Activated B cell treated with CpG ODN at 0.5 μM for 24 hours (primary cell): ENCODE measurements at regions not wholly inside any gene's neighbourhood (a gene's known extent, or its start where the extent isn't known, plus 50 kb on each side); places are given as distances from the start of the nearest gene placed in this dataset.

Source experiments
- ATAC-seq: fragments of 200-7000 bp; cut with Tn5 transposase; one replicate; pipeline ENCODE4 v1.10.0; 2021; ENCODE audit warnings: low read depth, mild to moderate bottlenecking, moderate library complexity
- CTCF ChIA-PET: fragments of 350-600 bp; sonication (Branson Sonifier 250); formaldehyde crosslinking; loops from one replicate; lab custom pipeline; 2021; ENCODE audit warnings: antibody characterized with exemption; lab: Charles Lee
- POLR2A ChIA-PET: fragments of 350-600 bp; sonication (Branson Sonifier 250); formaldehyde crosslinking; loops from one replicate; lab custom pipeline; 2021; ENCODE audit warnings: antibody characterized with exemption; lab: Charles Lee
- DNase-seq: peaks from one replicate; pipeline ENCODE4 v3.0.0; 2022
- H3K27ac Mint-ChIP-seq: one replicate; pipeline ENCODE4 v1.8.0; 2020; ENCODE audit warnings: mixed read lengths
- H3K27me3 Mint-ChIP-seq: one replicate; pipeline ENCODE4 v1.8.0; 2021; ENCODE audit warnings: mixed read lengths
- H3K36me3 Mint-ChIP-seq: one replicate; pipeline ENCODE4 v1.8.0; 2021; ENCODE audit warnings: low read depth, mixed read lengths
- H3K4me1 Mint-ChIP-seq: one replicate; pipeline ENCODE4 v1.8.0; 2021; ENCODE audit warnings: mixed read lengths
- H3K4me3 Mint-ChIP-seq: one replicate; pipeline ENCODE4 v1.8.0; 2020; ENCODE audit warnings: mild to moderate bottlenecking, mixed read lengths
- H3K9me3 Mint-ChIP-seq: one replicate; pipeline ENCODE4 v1.8.0; 2020; ENCODE audit warnings: mixed read lengths
- intact Hi-C: fragments of 100-400 bp; cut with micrococcal nuclease; formaldehyde crosslinking; loops from one replicate; pipeline ENCODE4 v1.15.1; 2024
- TF ChIP-seq, protein P1 (sequence below): fragments of 200-600 bp; IDR thresholded peaks from one replicate; pipeline ENCODE4 v1.8.0; 2022; ENCODE audit warnings: antibody characterized with exemption, mild to moderate bottlenecking

DNA sequence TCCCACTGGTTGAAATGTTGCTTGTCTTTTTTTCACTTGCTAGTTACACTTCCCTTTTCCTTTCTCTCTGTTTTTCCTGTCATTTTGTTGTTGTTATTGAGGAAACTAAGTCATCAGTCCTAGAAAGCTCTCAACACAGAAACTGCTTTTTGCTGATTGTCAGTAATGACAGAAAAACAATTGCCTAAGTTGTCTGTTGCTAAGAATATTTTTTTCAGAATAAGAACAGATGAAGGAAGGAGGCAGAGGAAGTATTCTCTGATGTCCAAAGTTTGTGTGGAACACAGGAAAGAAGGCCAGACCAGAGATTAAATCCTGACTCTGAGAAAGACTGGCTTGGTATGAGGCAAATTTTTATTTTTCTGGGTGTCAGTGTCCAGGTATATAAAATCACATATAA, 163.3 kb downstream of the CASP12 start:
- no peaks in the 10 kb centered on the region for H3K27me3 Mint-ChIP-seq
- no peak overlapping the region for H3K27ac Mint-ChIP-seq
- ChIA-PET CTCF (no interaction called here), POLR2A (no interaction called here)
- ATAC-seq (no peak), DNase-seq (no peak)
- no peaks in the 10 kb centered on the region for H3K36me3 Mint-ChIP-seq
- peaks cover 5% of the 10 kb centered on the region for H3K4me1 Mint-ChIP-seq
- TF ChIP-seq, protein P1, sequence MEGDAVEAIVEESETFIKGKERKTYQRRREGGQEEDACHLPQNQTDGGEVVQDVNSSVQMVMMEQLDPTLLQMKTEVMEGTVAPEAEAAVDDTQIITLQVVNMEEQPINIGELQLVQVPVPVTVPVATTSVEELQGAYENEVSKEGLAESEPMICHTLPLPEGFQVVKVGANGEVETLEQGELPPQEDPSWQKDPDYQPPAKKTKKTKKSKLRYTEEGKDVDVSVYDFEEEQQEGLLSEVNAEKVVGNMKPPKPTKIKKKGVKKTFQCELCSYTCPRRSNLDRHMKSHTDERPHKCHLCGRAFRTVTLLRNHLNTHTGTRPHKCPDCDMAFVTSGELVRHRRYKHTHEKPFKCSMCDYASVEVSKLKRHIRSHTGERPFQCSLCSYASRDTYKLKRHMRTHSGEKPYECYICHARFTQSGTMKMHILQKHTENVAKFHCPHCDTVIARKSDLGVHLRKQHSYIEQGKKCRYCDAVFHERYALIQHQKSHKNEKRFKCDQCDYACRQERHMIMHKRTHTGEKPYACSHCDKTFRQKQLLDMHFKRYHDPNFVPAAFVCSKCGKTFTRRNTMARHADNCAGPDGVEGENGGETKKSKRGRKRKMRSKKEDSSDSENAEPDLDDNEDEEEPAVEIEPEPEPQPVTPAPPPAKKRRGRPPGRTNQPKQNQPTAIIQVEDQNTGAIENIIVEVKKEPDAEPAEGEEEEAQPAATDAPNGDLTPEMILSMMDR: no peak
- intact Hi-C loops: no loop called here
- no peaks in the 10 kb centered on the region for H3K9me3 Mint-ChIP-seq
- no peak overlapping the region for H3K4me3 Mint-ChIP-seq

DNA sequence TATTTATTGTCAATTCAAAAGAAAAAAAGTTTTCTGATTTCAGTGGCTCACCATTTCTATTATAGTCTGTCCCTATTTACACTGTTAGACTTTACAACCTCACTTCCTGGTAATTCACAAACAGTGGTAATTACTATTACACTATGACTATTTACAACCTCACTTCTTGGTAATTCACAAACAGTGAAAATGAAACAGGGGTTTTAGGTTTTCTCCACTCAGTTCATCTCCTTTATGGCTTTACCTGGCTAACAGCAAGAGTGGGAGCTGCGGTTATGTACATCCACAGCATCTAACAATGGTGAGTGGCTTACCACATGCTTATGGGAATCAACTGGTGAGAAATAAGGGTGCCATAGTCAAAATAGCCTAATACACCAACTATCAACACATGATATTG, 166.4 kb downstream of the CASP12 start:
- Mint-ChIP-seq H3K27ac (no peak overlapping the region), H3K27me3 (no peaks in the 10 kb centered on the region), H3K36me3 (no peaks in the 10 kb centered on the region), H3K9me3 (no peaks in the 10 kb centered on the region), H3K4me3 (no peak overlapping the region), H3K4me1 (peaks cover 5% of the 10 kb centered on the region)
- intact Hi-C loops: no loop called here
- ATAC-seq: no peak
- POLR2A ChIA-PET: no interaction called here
- TF ChIP-seq, protein P1: no peak
- DNase-seq: no peak
- CTCF ChIA-PET: no interaction called here

DNA sequence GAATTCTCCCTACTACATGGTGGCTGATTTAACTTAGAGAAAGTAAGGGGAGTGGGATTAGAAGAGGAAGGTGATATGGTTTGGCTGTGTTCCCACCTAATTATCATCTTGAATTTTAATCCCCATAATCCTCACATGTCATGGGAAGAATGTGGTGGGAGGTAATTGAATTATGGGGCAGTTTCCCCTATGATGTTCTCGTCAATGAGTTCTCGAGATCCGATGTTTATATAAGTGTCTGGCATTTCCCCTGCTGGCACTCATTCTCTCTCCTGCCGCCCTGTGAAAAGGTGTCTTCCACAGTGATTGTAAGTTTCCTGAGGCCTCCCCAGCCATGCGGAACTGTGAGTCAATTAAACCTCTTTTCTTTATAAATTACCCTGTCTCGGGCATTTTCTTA, 169.3 kb downstream of the CASP12 start:
- ATAC-seq: no peak
- no peak for DNase-seq
- CTCF ChIA-PET: no interaction called here
- no peaks in the 10 kb centered on the region for H3K9me3 Mint-ChIP-seq
- POLR2A ChIA-PET: no interaction called here
- no peak overlapping the region for H3K4me3 Mint-ChIP-seq
- intact Hi-C loops: no loop called here
- H3K36me3 Mint-ChIP-seq: no peaks in the 10 kb centered on the region
- TF ChIP-seq, protein P1: no peak
- H3K27me3 Mint-ChIP-seq: no peaks in the 10 kb centered on the region
- H3K4me1 Mint-ChIP-seq: no peaks in the 10 kb centered on the region
- no peak overlapping the region for H3K27ac Mint-ChIP-seq

DNA sequence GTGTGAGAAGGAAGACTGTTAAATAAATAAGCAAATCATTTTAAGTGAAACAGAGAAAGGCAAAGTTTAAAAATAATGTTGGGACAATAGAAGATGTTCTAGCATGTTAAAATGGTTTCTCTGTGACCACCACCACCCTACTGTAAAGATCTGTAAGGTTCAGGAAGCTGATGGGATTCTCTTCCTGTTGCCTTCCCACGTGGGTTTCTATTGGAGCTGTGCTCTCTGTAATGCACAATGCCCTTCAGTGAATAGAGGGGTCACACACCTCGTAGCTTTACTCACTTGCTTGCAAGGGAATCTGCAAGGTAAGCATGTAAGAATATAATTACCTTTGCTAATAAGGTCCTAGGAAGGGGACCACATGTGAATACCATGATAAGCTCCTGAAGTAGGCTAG, 170.5 kb downstream of the CASP12 start:
- DNase-seq: no peak
- CTCF ChIA-PET: no interaction called here
- ATAC-seq: no peak
- POLR2A ChIA-PET: no interaction called here
- Mint-ChIP-seq H3K27ac (no peak overlapping the region), H3K36me3 (no peaks in the 10 kb centered on the region), H3K4me3 (no peak overlapping the region), H3K4me1 (no peaks in the 10 kb centered on the region), H3K27me3 (no peaks in the 10 kb centered on the region), H3K9me3 (peaks cover 6% of the 10 kb centered on the region)
- intact Hi-C loops: no loop called here
- TF ChIP-seq, protein P1: no peak

DNA sequence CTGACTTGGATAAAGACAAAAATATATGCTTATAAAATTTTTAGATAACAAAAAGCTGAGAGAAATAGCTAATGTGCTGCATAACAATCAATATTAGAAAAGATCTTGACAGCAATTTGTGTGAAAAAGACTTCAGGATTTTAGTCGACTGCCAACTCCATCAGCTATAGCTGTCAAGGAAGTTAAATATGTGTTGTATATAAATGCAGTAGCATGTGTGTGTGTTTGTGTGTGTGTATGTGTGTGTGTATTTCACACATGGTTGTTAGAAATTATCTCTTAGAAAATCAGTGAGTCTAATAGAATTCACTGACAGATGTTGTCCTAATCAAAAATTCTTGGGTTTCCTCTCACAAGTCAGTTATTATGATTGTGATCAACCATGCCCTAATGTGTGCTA, 171.2 kb downstream of the CASP12 start:
- no peaks in the 10 kb centered on the region for H3K4me1 Mint-ChIP-seq
- intact Hi-C loops: no loop called here
- H3K36me3 Mint-ChIP-seq: no peaks in the 10 kb centered on the region
- TF ChIP-seq, protein P1: no peak
- peaks cover 6% of the 10 kb centered on the region for H3K9me3 Mint-ChIP-seq
- no peak overlapping the region for H3K4me3 Mint-ChIP-seq
- H3K27ac Mint-ChIP-seq: no peak overlapping the region
- no peaks in the 10 kb centered on the region for H3K27me3 Mint-ChIP-seq
- ChIA-PET CTCF (no interaction called here), POLR2A (no interaction called here)
- ATAC-seq (no peak), DNase-seq (no peak)
